Activated CD4-positive, alpha-beta T cell treated with anti-CD3 and anti-CD28 coated beads, Interleukin-2, Interleukin-4, amounts not matched to agents 100 ng/mL and 50 ng/mL, durations not matched to agents 16 hours and 8 hours (primary cell): ENCODE measurements at regions not wholly inside any gene's neighbourhood (a gene's known extent, or its start where the extent isn't known, plus 50 kb on each side); places are given as distances from the start of the nearest gene placed in this dataset.
"Not testable (repeated sequence)": the region's sequence is repeated elsewhere in the genome, so short reads cannot be mapped to it uniquely, and the experiment has no call there.

Experiments
- DNase-seq: peaks from one replicate; pipeline ENCODE4 v3.0.0-alpha.2; 2020; ENCODE audit warnings: low spot score

- no peak for DNase-seq
These were observed 338.7 kb upstream of the TNRC6C start for GRCh38 chr17:77619851-77620250.

GRCh38 chr17:77620282-77620681 is 338.2 kb upstream of the TNRC6C start:
- no peak for DNase-seq

GRCh38 chr17:77622084-77622483 is 336.4 kb upstream of the TNRC6C start:
- not testable (repeated sequence) for DNase-seq

- DNase-seq = no peak
These were observed 335.9 kb upstream of the TNRC6C start for GRCh38 chr17:77622647-77623046.

GRCh38 chr17:77623321-77623720 is 335.2 kb upstream of the TNRC6C start:
- not testable (repeated sequence) for DNase-seq

- no peak for DNase-seq
These were observed 330.5 kb upstream of the TNRC6C start for GRCh38 chr17:77628035-77628434.

GRCh38 chr17:77629284-77629683 is 329.2 kb upstream of the TNRC6C start:
- DNase-seq = not testable (repeated sequence)

- no peak for DNase-seq
These were observed 327.2 kb upstream of the TNRC6C start for GRCh38 chr17:77631307-77631706.

GRCh38 chr17:77632619-77633018 is 325.9 kb upstream of the TNRC6C start:
- no peak for DNase-seq

GRCh38 chr17:77634710-77635109 is 323.8 kb upstream of the TNRC6C start:
- DNase-seq = peak; percentile 43

GRCh38 chr17:77635176-77635575 is 323.3 kb upstream of the TNRC6C start:
- DNase-seq = no peak

GRCh38 chr17:77635785-77636184 is 322.7 kb upstream of the TNRC6C start:
- DNase-seq = not testable (repeated sequence)

- DNase-seq = no peak
These were observed 321.4 kb upstream of the TNRC6C start for GRCh38 chr17:77636835-77637817.

- DNase-seq = no peak
These were observed 320.5 kb upstream of the TNRC6C start for GRCh38 chr17:77637818-77638575.

- DNase-seq = no peak
These were observed 318.3 kb upstream of the TNRC6C start for GRCh38 chr17:77640252-77640651.

GRCh38 chr17:77640916-77641605 is 317.4 kb upstream of the TNRC6C start:
- DNase-seq = no peak

GRCh38 chr17:77641718-77642117 is 316.8 kb upstream of the TNRC6C start:
- no peak for DNase-seq

- DNase-seq = peak; percentile 8
These were observed 314.1 kb upstream of the TNRC6C start for GRCh38 chr17:77644181-77645071.

GRCh38 chr17:77645072-77646045 is 313.1 kb upstream of the TNRC6C start:
- DNase-seq = peak; percentile 85

- no peak for DNase-seq
These were observed 312.5 kb upstream of the TNRC6C start for GRCh38 chr17:77646046-77646430.
